ENCODE measurements at regions not wholly inside any gene's neighbourhood (a gene's known extent, or its start where the extent isn't known, plus 50 kb on each side); places are given as distances from the start of the nearest gene placed in this dataset.

DNA sequence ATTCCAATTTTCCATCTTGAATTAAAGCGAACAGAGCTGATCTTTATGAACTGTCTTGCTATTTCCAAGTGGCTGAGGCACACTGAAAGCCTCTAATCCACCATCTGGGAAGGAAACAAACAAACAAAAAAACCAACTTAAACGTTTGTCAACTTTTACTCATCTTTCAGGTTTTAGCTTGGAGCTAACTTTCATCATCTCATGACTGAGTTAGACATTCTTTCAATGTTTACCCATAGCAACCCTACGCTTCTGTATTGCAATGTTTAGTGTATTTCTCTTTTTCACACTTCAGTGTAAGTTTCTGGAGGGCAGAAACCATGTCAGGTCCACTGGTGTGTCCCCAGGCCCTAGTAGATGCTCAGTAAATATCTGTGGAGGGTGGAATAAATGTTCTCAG is 343.8 kb downstream of the GBA3 start:
- Histone ChIP-seq H3K4me3 (ENCODE audit: control extremely low read depth in 1 of 5, extremely low read depth in 1 of 5, insufficient read depth in 1 of 5, low read depth in 2 of 5, low read length in 4 of 5) (no peak overlapping the region), H3K27ac (ENCODE audit: low read length in 2 of 2) (no peak overlapping the region), H3K9ac (ENCODE audit: low read length) (no peak overlapping the region), H2AFZ (ENCODE audit: insufficient read depth, low read depth, low read length, poor library complexity, severe bottlenecking) (no peak overlapping the region), H3K79me2 (ENCODE audit: control insufficient read depth, insufficient read depth, low read length) (no peaks in the 10 kb centered on the region), H3K27me3 (replicated peaks in 1 of 4; ENCODE audit: control extremely low read depth in 1 of 4, control insufficient read depth in 3 of 4, insufficient read depth in 4 of 4, low read length in 3 of 4) (no peaks in the 10 kb centered on the region), H3K36me3 (replicated peaks in 1 of 2; ENCODE audit: control extremely low read depth in 1 of 2, control insufficient read depth in 1 of 2, extremely low read depth in 1 of 2, insufficient read depth in 2 of 2, low read length in 1 of 2) (no peaks in the 10 kb centered on the region), H3K4me1 (ENCODE audit: control insufficient read depth in 2 of 2, insufficient read depth in 2 of 2, low read length in 2 of 2) (no peaks in the 10 kb centered on the region), H3K9me3 (ENCODE audit: control extremely low read depth in 1 of 3, control insufficient read depth in 2 of 3, insufficient read depth in 1 of 3, low read length in 2 of 3) (peaks cover 0 to 11% (median 0%) of the 10 kb centered on the region in 3 donors), H3K4me2 (replicated peaks; ENCODE audit: low read depth, low read length, poor library complexity, severe bottlenecking) (no peak overlapping the region), H4K20me1 (ENCODE audit: control insufficient read depth, insufficient read depth, low read length, poor library complexity, severe bottlenecking) (no peaks in the 10 kb centered on the region)
- no peaks in the 10 kb centered on the region for H3K4me1 Mint-ChIP-seq
- no peak overlapping the region for H3K4me3 Mint-ChIP-seq
- ChIA-PET CTCF (no interaction called here), POLR2A (no interaction called here)
- H3K9me3 Mint-ChIP-seq (ENCODE audit: insufficient read depth): peaks cover 5% of the 10 kb centered on the region
- no peak for DNase-seq
- TF ChIP-seq, protein P1, sequence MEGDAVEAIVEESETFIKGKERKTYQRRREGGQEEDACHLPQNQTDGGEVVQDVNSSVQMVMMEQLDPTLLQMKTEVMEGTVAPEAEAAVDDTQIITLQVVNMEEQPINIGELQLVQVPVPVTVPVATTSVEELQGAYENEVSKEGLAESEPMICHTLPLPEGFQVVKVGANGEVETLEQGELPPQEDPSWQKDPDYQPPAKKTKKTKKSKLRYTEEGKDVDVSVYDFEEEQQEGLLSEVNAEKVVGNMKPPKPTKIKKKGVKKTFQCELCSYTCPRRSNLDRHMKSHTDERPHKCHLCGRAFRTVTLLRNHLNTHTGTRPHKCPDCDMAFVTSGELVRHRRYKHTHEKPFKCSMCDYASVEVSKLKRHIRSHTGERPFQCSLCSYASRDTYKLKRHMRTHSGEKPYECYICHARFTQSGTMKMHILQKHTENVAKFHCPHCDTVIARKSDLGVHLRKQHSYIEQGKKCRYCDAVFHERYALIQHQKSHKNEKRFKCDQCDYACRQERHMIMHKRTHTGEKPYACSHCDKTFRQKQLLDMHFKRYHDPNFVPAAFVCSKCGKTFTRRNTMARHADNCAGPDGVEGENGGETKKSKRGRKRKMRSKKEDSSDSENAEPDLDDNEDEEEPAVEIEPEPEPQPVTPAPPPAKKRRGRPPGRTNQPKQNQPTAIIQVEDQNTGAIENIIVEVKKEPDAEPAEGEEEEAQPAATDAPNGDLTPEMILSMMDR (IDR thresholded peaks at IDR 0.05): no peak
- no peak for TF ChIP-seq EZH2 (IDR thresholded peaks at IDR 0.05; ENCODE audit: borderline replicate concordance, insufficient read depth, low read depth, low read length, poor library complexity, severe bottlenecking)
- WGBS (ENCODE audit: insufficient coverage): 79% methylated on average over 2 of the region's 3 CpGs
- H3K27me3 Mint-ChIP-seq: no peaks in the 10 kb centered on the region
- no peak overlapping the region for H3K27ac Mint-ChIP-seq
- no peak for ATAC-seq (ENCODE audit: low read depth)
- intact Hi-C loops (cut with micrococcal nuclease): no loop called here

DNA sequence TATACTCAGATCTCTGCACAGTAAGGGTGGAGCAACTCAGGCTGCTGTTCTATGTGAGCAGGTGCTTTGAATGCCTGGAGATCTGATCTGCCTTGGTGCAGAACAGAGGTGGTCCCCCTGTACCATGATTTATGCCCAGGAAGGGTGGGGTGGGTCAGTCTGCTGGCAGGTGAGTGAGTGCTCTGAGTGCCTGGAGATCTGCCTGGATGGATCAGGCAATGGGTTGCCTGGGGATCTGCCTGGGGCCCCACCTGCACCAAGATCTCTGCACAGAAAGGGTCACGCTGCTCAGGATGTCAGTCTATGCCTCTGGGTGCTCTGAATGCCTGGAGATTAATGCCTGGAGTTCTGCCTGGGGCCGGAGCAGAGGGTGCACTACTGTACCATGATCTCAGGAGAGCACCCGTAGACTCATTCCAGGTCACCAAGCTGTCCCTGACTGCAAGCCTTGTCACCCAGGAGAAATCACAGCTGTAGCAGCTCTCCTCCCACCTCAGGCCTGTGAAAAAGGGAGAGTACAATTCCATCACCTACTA is 342.9 kb downstream of the GBA3 start:
- TF ChIP-seq EZH2 (IDR thresholded peaks at IDR 0.05; ENCODE audit: borderline replicate concordance, insufficient read depth, low read depth, low read length, poor library complexity, severe bottlenecking): no peak
- TF ChIP-seq, protein P1 (IDR thresholded peaks at IDR 0.05): no peak
- Histone ChIP-seq H3K27me3 (replicated peaks in 1 of 4; ENCODE audit: control extremely low read depth in 1 of 4, control insufficient read depth in 3 of 4, insufficient read depth in 4 of 4, low read length in 3 of 4) (no peaks in the 10 kb centered on the region), H2AFZ (ENCODE audit: insufficient read depth, low read depth, low read length, poor library complexity, severe bottlenecking) (no peak overlapping the region), H3K9ac (ENCODE audit: low read length) (no peak overlapping the region), H4K20me1 (ENCODE audit: control insufficient read depth, insufficient read depth, low read length, poor library complexity, severe bottlenecking) (no peaks in the 10 kb centered on the region), H3K27ac (ENCODE audit: low read length in 2 of 2) (no peak overlapping the region), H3K9me3 (ENCODE audit: control extremely low read depth in 1 of 3, control insufficient read depth in 2 of 3, insufficient read depth in 1 of 3, low read length in 2 of 3) (peaks cover 0 to 13% (median 0%) of the 10 kb centered on the region in 3 donors), H3K36me3 (replicated peaks in 1 of 2; ENCODE audit: control extremely low read depth in 1 of 2, control insufficient read depth in 1 of 2, extremely low read depth in 1 of 2, insufficient read depth in 2 of 2, low read length in 1 of 2) (no peaks in the 10 kb centered on the region), H3K4me1 (ENCODE audit: control insufficient read depth in 2 of 2, insufficient read depth in 2 of 2, low read length in 2 of 2) (no peaks in the 10 kb centered on the region), H3K79me2 (ENCODE audit: control insufficient read depth, insufficient read depth, low read length) (no peaks in the 10 kb centered on the region), H3K4me2 (replicated peaks; ENCODE audit: low read depth, low read length, poor library complexity, severe bottlenecking) (no peak overlapping the region), H3K4me3 (ENCODE audit: control extremely low read depth in 1 of 5, extremely low read depth in 1 of 5, insufficient read depth in 1 of 5, low read depth in 2 of 5, low read length in 4 of 5) (no peak overlapping the region)
- CTCF ChIA-PET: no interaction called here
- no peak for ATAC-seq (ENCODE audit: low read depth)
- intact Hi-C loops (cut with micrococcal nuclease): no loop called here
- no peaks in the 10 kb centered on the region for H3K4me1 Mint-ChIP-seq
- no peak overlapping the region for H3K4me3 Mint-ChIP-seq
- POLR2A ChIA-PET: no interaction called here
- H3K27me3 Mint-ChIP-seq: no peaks in the 10 kb centered on the region
- 51% methylated on average over 3 of the region's 3 CpGs for WGBS (ENCODE audit: insufficient coverage)
- no peak overlapping the region for H3K27ac Mint-ChIP-seq
- DNase-seq: no peak
- H3K9me3 Mint-ChIP-seq (ENCODE audit: insufficient read depth): peaks cover 5% of the 10 kb centered on the region
